A549 (cell line): ENCODE measurements at regions not wholly inside any gene's neighbourhood (a gene's known extent, or its start where the extent isn't known, plus 50 kb on each side); places are given as distances from the start of the nearest gene placed in this dataset.

Experiments
- ATAC-seq, 2 experiments: fragments of 200-7000 bp in 1 of 2; fragments of >200 bp in 1 of 2; cut with Nextera tagmentation in 1 of 2; cut with Tn5 transposase in 1 of 2; 3 replicates each; pipeline versions ENCODE4 v1.8.0 to v1.9.1; 2018 to 2020; ENCODE audit warnings: mild to moderate bottlenecking in 1 of 2, moderate library complexity in 1 of 2
- CTCF ChIA-PET: fragments of 300-600 bp; sonication (Branson Sonifier 250); formaldehyde crosslinking; extraction: SDS; loops from one replicate; lab custom pipeline; 2021; ENCODE audit warnings: antibody characterized with exemption, inconsistent platforms; lab: Yijun Ruan, JAX
- POLR2A ChIA-PET: fragments of 350-600 bp; formaldehyde crosslinking; extraction: SDS; loops from one replicate; lab custom pipeline; 2021; ENCODE audit warnings: antibody characterized with exemption, inconsistent platforms; lab: Yijun Ruan, JAX
- DNase-seq, 2 experiments: peaks; one replicate each; pipeline versions ENCODE4 v3.0.0 to v3.0.0-alpha.2; 2011 to 2016; ENCODE audit warnings: low read depth in 1 of 2, low spot score in 1 of 2
- FAIRE-seq: peaks from 2 replicates; lab custom pipeline; 2011; peaks lifted over from hg19 to GRCh38; lab: Jason Lieb, UNC
- H3K27ac ChIP-seq, 2 experiments: fragments of >200 bp; sonication (Bioruptor Twin); formaldehyde crosslinking; 3 replicates each; pipeline ENCODE4 v1.5.1; 2016 to 2017
- H3K4me1 ChIP-seq: fragments of >200 bp; sonication (Bioruptor Twin); formaldehyde crosslinking; 3 replicates; pipeline ENCODE4 v1.6.1; 2016
- H3K4me2 ChIP-seq: fragments of >200 bp; sonication (Bioruptor Twin); formaldehyde crosslinking; 3 replicates; pipeline ENCODE4 v1.6.1; 2016
- H3K4me3 ChIP-seq: fragments of >200 bp; sonication (Bioruptor Twin); formaldehyde crosslinking; 3 replicates; pipeline ENCODE4 v1.5.1; 2016
- H3K9me3 ChIP-seq: fragments of >200 bp; sonication (Bioruptor Twin); formaldehyde crosslinking; 3 replicates; pipeline ENCODE4 v1.6.1; 2016
- CBX8 ChIP-seq: fragments of 200-600 bp; sonication (generic); IDR thresholded peaks from 2 replicates; pipeline ENCODE4 v1.6.1; 2016
- CEBPB ChIP-seq, 2 experiments: fragments of >200 bp in 1 of 2; sonication (Bioruptor Twin) in 1 of 2; formaldehyde crosslinking in 1 of 2; IDR thresholded peaks; 2 replicates each; pipeline ENCODE4 v1.6.1; 2012 to 2016
- CHD4 ChIP-seq: fragments of 200-600 bp; sonication (generic); IDR thresholded peaks from 2 replicates; pipeline ENCODE4 v1.6.1; 2016; ENCODE audit warnings: antibody characterized with exemption, mild to moderate bottlenecking, borderline replicate concordance
- EHMT2 ChIP-seq: fragments of 200-600 bp; sonication (generic); IDR thresholded peaks from 2 replicates; pipeline ENCODE4 v1.6.1; 2016; ENCODE audit warnings: antibody characterized with exemption, low read depth, mild to moderate bottlenecking, moderate library complexity
- EP300 ChIP-seq, 2 experiments: fragments of >200 bp; sonication (Bioruptor Twin); formaldehyde crosslinking; IDR thresholded peaks; 2 replicates in 1 of 2; 3 replicates in 1 of 2; pipeline ENCODE4 v1.6.1; 2016 to 2017
- FOSB ChIP-seq: fragments of 250-450 bp; sonication (Bioruptor Pico); IDR thresholded peaks from 2 replicates; pipeline ENCODE4 v1.5.0; 2020; ENCODE audit warnings: mild to moderate bottlenecking, moderate library complexity
- FOXS1 ChIP-seq: fragments of 250-450 bp; sonication (Bioruptor Pico); IDR thresholded peaks from 2 replicates; pipeline ENCODE4 v1.5.0; 2020; ENCODE audit warnings: mild to moderate bottlenecking, moderate library complexity
- GATA3 ChIP-seq: IDR thresholded peaks from 2 replicates; pipeline ENCODE4 v1.6.1; 2012; ENCODE audit warnings: borderline replicate concordance
- HDAC2 ChIP-seq: fragments of 200-600 bp; sonication (generic); IDR thresholded peaks from 2 replicates; pipeline ENCODE4 v1.6.1; 2016
- HOXB13 ChIP-seq: fragments of 250-450 bp; sonication (Bioruptor Pico); IDR thresholded peaks from 2 replicates; pipeline ENCODE4 v1.5.0; 2020; ENCODE audit warnings: low read depth, mild to moderate bottlenecking, moderate library complexity
- JUN ChIP-seq, 2 experiments: fragments of >200 bp; sonication (Bioruptor Twin); formaldehyde crosslinking; IDR thresholded peaks; 2 replicates in 1 of 2; 3 replicates in 1 of 2; pipeline ENCODE4 v1.6.1; 2016 to 2017
- JUNB ChIP-seq: fragments of >200 bp; sonication (Bioruptor Twin); formaldehyde crosslinking; IDR thresholded peaks from 2 replicates; pipeline ENCODE4 v1.6.1; 2016
- KDM1A ChIP-seq: fragments of 200-600 bp; sonication (generic); IDR thresholded peaks from 2 replicates; pipeline ENCODE4 v1.6.1; 2016; ENCODE audit warnings: low read depth, mild to moderate bottlenecking
- KDM5A ChIP-seq: fragments of 200-600 bp; sonication (generic); IDR thresholded peaks from 2 replicates; pipeline ENCODE4 v1.6.1; 2016; ENCODE audit warnings: antibody characterized with exemption, mild to moderate bottlenecking
- MAFK ChIP-seq: fragments of 450-650 bp; IDR thresholded peaks from 2 replicates; pipeline ENCODE4 v1.6.1; 2014; ENCODE audit not compliant: partially characterized antibody
- MYC ChIP-seq: IDR thresholded peaks from 2 replicates; pipeline ENCODE4 v1.6.1; 2012; ENCODE audit warnings: mild to moderate bottlenecking, inconsistent platforms, low read length, improper control_type of control experiment, borderline replicate concordance
- NPAS2 ChIP-seq: fragments of 250-450 bp; sonication (Bioruptor Pico); IDR thresholded peaks from 2 replicates; pipeline ENCODE4 v1.8.0; 2022; ENCODE audit warnings: mild to moderate bottlenecking, moderate library complexity, borderline replicate concordance
- NR3C1 ChIP-seq: fragments of >200 bp; sonication (Bioruptor Twin); formaldehyde crosslinking; IDR thresholded peaks from 3 replicates; pipeline ENCODE4 v1.6.1; 2017
- PHF8 ChIP-seq: fragments of 200-600 bp; sonication (generic); IDR thresholded peaks from 2 replicates; pipeline ENCODE4 v1.6.1; 2016; ENCODE audit warnings: low read depth, mild to moderate bottlenecking, antibody characterized with exemption, moderate library complexity, borderline replicate concordance
- POLR2A ChIP-seq: IDR thresholded peaks from 2 replicates; pipeline ENCODE4 v1.6.1; 2012; ENCODE audit warnings: mild to moderate bottlenecking, low read length
- RAD21 ChIP-seq, 2 experiments: fragments of >200 bp in 1 of 2; sonication (Bioruptor Twin) in 1 of 2; formaldehyde crosslinking in 1 of 2; IDR thresholded peaks in 1 of 2; conservative IDR thresholded peaks in 1 of 2; 2 replicates in 1 of 2; 3 replicates in 1 of 2; pipeline ENCODE4 v1.6.1; 2012 to 2018; ENCODE audit warnings: inconsistent platforms in 1 of 2
- RARB ChIP-seq: fragments of 250-450 bp; sonication (Bioruptor Pico); IDR thresholded peaks from 2 replicates; pipeline ENCODE4 v1.8.0; 2021; ENCODE audit warnings: mild to moderate bottlenecking, moderate library complexity
- SMC3 ChIP-seq: fragments of >200 bp; sonication (Bioruptor Twin); formaldehyde crosslinking; IDR thresholded peaks from 3 replicates; pipeline ENCODE4 v1.6.1; 2018; ENCODE audit warnings: inconsistent platforms
- SREBF2 ChIP-seq: fragments of 450-650 bp; IDR thresholded peaks from 2 replicates; pipeline ENCODE4 v1.6.1; 2014; ENCODE audit warnings: mild to moderate bottlenecking, moderate library complexity
- TP53 ChIP-seq: fragments of 250-450 bp; sonication (Bioruptor Pico); IDR thresholded peaks from 2 replicates; pipeline ENCODE4 v1.5.0; 2021; ENCODE audit warnings: mild to moderate bottlenecking, moderate library complexity
- ZFP36 ChIP-seq: fragments of 450-650 bp; IDR thresholded peaks from 2 replicates; pipeline ENCODE4 v1.6.1; 2014; ENCODE audit warnings: borderline replicate concordance; ENCODE audit not compliant: partially characterized antibody
- WGBS: methylation state at CpG from one replicate; pipeline ENCODE4 v1.1.6; 2017; ENCODE audit errors: missing lambda C conversion rate; 5-methylcytosine and 5-hydroxymethylcytosine counted together
- TF ChIP-seq, protein P1 (sequence below): IDR thresholded peaks from 2 replicates; pipeline ENCODE4 v1.6.1; 2012; ENCODE audit warnings: low read depth, borderline replicate concordance
- TF ChIP-seq, protein P2 (sequence below): fragments of >200 bp; sonication (Bioruptor Twin); formaldehyde crosslinking; IDR thresholded peaks from 2 replicates; pipeline ENCODE4 v1.6.1; 2016
- TF ChIP-seq, protein P3 (sequence below): fragments of 250-450 bp; sonication (Bioruptor Pico); IDR thresholded peaks from 2 replicates; pipeline ENCODE4 v1.5.0; 2020; ENCODE audit warnings: low read depth, mild to moderate bottlenecking, moderate library complexity

DNA sequence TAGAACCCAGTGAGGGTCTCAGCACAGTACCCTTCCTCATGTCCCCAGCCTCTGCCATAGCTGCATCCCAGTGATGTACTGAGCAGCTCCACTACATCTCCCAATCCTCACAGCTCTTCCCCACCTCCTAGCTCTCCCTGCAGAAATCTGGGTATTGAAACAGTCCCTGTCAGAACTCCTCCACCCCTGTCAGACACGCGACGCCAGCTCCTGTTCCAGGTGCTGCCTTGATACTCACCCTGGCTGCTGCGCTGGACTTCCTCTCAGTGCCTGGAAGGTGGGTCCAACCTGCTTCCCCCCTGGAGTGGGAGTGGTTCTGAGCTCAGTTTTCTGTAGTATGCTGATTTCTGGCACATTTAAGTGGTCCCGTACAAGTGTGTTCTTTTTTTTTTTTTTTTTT lies 160.9 kb upstream of the SLCO3A1 start:
- no peak for DNase-seq
- Histone ChIP-seq H3K9me3 (0 out of 3 replicates have a peak, but pooled peaks cover 2% of the 10 kb centered on the region), H3K4me3 (no peak overlapping the region), H3K4me1 (no peaks in the 10 kb centered on the region), H3K27ac (no peak overlapping the region), H3K4me2 (no peak overlapping the region)
- TF ChIP-seq RAD21 (conservative IDR thresholded peaks at IDR 0.05 in 1 of 2, IDR thresholded peaks at IDR 0.05 in 1 of 2): no peak
- no peak for TF ChIP-seq TP53 (CRISPR knock-in tag)
- TF ChIP-seq SMC3: no peak
- no peak for TF ChIP-seq JUNB
- TF ChIP-seq EHMT2: no peak
- TF ChIP-seq FOXS1 (CRISPR knock-in tag): no peak
- no peak for TF ChIP-seq SREBF2
- no peak for TF ChIP-seq ZFP36
- TF ChIP-seq FOSB (CRISPR knock-in tag): no peak
- TF ChIP-seq NPAS2 (CRISPR knock-in tag): no peak
- TF ChIP-seq GATA3: no peak
- TF ChIP-seq HOXB13 (CRISPR knock-in tag): no peak
- POLR2A ChIA-PET: no interaction called here
- 70% methylated on average over 5 of the region's 5 CpGs for WGBS
- ATAC-seq: no peak
- FAIRE-seq: no peak
- CTCF ChIA-PET: interaction anchor here (0.7 to 2.8 kb wide), 9 partner anchors 7 to 736 kb away, joined by 3 to 16 read pairs (median 3); no protein-coding TSS in a partner anchor

DNA sequence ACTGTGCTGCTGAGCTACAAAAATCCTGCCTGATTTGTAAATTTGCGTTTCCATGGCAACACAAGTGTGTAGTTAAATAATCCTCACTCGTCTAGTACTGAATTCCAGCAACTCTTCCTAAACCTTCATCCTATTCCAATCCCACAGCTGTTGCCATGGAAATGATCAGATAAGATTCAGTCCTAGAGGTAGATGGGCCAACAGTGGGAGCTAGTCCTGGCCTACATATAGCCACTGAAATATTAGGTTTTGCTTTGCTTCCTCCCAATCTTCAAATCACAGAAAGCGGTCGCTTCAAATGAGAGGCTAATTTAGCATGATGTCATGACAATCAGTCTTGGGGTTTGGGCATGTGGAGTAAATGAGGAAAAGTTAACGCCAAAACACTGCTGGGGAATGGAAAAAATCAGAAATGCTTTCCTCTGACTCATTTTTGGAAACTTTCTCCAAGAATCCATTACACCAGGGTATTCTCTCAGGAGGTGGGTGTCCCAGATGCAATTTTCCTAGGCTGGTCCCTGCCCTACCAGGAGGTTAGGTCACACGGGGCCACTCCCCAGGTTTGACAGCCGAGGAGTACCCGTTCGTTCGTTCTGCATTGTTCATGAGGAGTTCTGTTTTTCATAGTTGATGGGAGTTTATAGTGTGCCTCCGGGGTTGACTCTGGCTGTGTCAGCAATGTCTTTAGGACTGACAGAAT lies 159.2 kb upstream of the SLCO3A1 start:
- 0 out of 5 replicates have a peak, but pooled peaks of 1 of the 2 experiments have one; percentile 4 for TF ChIP-seq EP300 (IDR thresholded peaks at IDR 0.05)
- TF ChIP-seq, protein P1, sequence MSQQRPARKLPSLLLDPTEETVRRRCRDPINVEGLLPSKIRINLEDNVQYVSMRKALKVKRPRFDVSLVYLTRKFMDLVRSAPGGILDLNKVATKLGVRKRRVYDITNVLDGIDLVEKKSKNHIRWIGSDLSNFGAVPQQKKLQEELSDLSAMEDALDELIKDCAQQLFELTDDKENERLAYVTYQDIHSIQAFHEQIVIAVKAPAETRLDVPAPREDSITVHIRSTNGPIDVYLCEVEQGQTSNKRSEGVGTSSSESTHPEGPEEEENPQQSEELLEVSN: no peak
- DNase-seq (no peak), FAIRE-seq (no peak), ATAC-seq (no peak)
- H3K4me3 ChIP-seq: no peak overlapping the region
- no peaks in the 10 kb centered on the region for H3K4me1 ChIP-seq
- 42% methylated on average over 11 of the region's 11 CpGs for WGBS
- H3K4me2 ChIP-seq: no peak overlapping the region
- ChIA-PET CTCF (interaction anchor here (2.8 to 4.4 kb wide), 2 partner anchors 12 to 13 kb away, joined by 16 to 40 read pairs; no protein-coding TSS in a partner anchor), POLR2A (no interaction called here)
- H3K9me3 ChIP-seq: no peaks in the 10 kb centered on the region
- H3K27ac ChIP-seq: no peak overlapping the region

DNA sequence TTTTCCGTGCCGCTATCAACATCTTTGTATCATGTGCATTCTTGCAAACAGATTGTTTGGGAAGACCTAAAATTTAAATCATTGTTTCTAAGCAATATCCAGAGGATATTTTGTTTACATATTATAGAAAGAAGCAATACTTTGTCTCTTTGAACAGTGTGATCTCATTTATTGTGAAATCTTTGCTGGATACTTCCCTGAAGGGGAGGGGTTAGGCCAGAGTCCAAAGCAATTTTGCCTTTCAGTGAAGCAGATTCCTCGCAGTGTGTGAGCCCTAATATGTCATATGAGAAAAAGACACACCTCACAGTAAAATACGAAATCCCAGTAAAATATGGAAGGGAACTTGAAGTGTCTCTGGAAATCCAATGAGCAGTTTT lies 158.7 kb upstream of the SLCO3A1 start:
- DNase-seq (peak in 1 of 2 experiments; percentile 15), ATAC-seq (peak in 1 of 2 experiments; percentile 42; a peak in 1 of 6 replicates)
- H3K27ac ChIP-seq: no peak overlapping the region

DNA sequence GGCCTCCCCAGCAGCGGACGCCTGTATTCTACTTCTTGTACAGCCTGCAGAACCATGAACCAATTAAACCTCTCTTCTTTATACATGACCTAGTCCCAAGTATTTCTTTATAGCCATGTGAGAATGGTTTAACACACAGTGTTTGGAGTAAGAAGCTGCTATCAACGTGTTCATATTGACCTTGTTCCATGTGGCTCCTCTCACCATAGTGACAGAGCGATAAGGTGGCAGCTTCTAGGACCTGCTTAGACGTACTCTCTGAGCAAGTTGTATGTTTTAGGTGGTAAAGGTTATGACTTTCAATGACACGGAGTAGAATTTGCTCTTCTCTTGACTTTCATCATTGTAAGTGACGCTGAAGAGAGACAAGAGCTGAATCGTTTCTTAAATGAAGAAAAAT lies 157.7 kb upstream of the SLCO3A1 start:
- 44% methylated on average over 8 of the region's 8 CpGs for WGBS
- Histone ChIP-seq H3K4me2 (no peak overlapping the region), H3K9me3 (no peaks in the 10 kb centered on the region), H3K4me1 (no peaks in the 10 kb centered on the region)
- ATAC-seq: no peak
- POLR2A ChIA-PET: no interaction called here
- FAIRE-seq: peak; percentile 7
- DNase-seq: no peak
- TF ChIP-seq NR3C1 (no peak), CHD4 (no peak), FOXS1 (CRISPR knock-in tag) (no peak), POLR2A (no peak), KDM1A (no peak), CBX8 (no peak), RARB (no peak), SREBF2 (no peak), EHMT2 (no peak), ZFP36 (no peak), MYC (no peak), KDM5A (no peak), JUN (IDR thresholded peaks at IDR 0.05) (no peak), PHF8 (no peak), JUNB (no peak)
- TF ChIP-seq, protein P2, sequence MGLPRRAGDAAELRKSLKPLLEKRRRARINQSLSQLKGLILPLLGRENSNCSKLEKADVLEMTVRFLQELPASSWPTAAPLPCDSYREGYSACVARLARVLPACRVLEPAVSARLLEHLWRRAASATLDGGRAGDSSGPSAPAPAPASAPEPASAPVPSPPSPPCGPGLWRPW: no peak
- TF ChIP-seq, protein P3, sequence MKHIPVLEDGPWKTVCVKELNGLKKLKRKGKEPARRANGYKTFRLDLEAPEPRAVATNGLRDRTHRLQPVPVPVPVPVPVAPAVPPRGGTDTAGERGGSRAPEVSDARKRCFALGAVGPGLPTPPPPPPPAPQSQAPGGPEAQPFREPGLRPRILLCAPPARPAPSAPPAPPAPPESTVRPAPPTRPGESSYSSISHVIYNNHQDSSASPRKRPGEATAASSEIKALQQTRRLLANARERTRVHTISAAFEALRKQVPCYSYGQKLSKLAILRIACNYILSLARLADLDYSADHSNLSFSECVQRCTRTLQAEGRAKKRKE (CRISPR knock-in tag): no peak
- TF ChIP-seq, all 56 proteins: peak for 0
- no peak overlapping the region for H3K4me3 ChIP-seq
- CTCF ChIA-PET: interaction anchor here (1.3 to 4.4 kb wide), 2 partner anchors 10 to 393 kb away, joined by 7 to 40 read pairs; no protein-coding TSS in a partner anchor
- no peak overlapping the region for H3K27ac ChIP-seq

More for the DNA sequence above, 158.7 kb upstream of the SLCO3A1 start:
- Histone ChIP-seq H3K4me1 (no peaks in the 10 kb centered on the region), H3K4me2 (no peak overlapping the region), H3K4me3 (no peak overlapping the region), H3K9me3 (no peaks in the 10 kb centered on the region)
- ChIA-PET CTCF (interaction anchor here (1.3 to 4.4 kb wide), 2 partner anchors 11 to 392 kb away, joined by 7 to 40 read pairs; no protein-coding TSS in a partner anchor), POLR2A (no interaction called here)
- 60% methylated on average over 4 of the region's 4 CpGs for WGBS
- FAIRE-seq: no peak
- TF ChIP-seq MAFK (no peak), CEBPB (IDR thresholded peaks at IDR 0.05) (peak in 1 of 2 experiments; percentile 38; a peak in 2 of 4 replicates), EP300 (IDR thresholded peaks at IDR 0.05) (0 out of 5 replicates have a peak, but pooled peaks of 1 of the 2 experiments have one; percentile 6), HDAC2 (no peak)
